ENCODE measurements at regions not wholly inside any gene's neighbourhood (a gene's known extent, or its start where the extent isn't known, plus 50 kb on each side); places are given as distances from the start of the nearest gene placed in this dataset.

- H3K4me2 ChIP-seq (ENCODE audit: insufficient read depth, low read length, poor library complexity, severe bottlenecking), result no peak overlapping the region
Observed at GRCh38 chr5:23316060-23316591, 191.3 kb upstream of the PRDM9 start.

GRCh38 chr5:23314827-23315226, 192.6 kb upstream of the PRDM9 start:
- Histone ChIP-seq H3K9ac (ENCODE audit: low read depth, low read length, poor library complexity) (no peak overlapping the region), H3K4ac (ENCODE audit: low read length) (no peak overlapping the region), H4K8ac (ENCODE audit: low read depth, low read length) (no peak overlapping the region), H3K27ac (replicated peaks; ENCODE audit: low read length) (no peak overlapping the region), H2BK5ac (ENCODE audit: low read length) (no peak overlapping the region), H4K91ac (ENCODE audit: low read depth, low read length, poor library complexity) (no peak overlapping the region), H3K9me3 (replicated peaks in 1 of 2; ENCODE audit: control insufficient read depth in 2 of 2, insufficient read depth in 1 of 2, low read depth in 1 of 2, low read length in 2 of 2) (no peaks in the 10 kb centered on the region), H3K14ac (ENCODE audit: low read length) (no peak overlapping the region), H2BK15ac (ENCODE audit: low read length) (no peak overlapping the region), H3K4me2 (ENCODE audit: insufficient read depth, low read length, poor library complexity, severe bottlenecking) (no peak overlapping the region), H2BK12ac (ENCODE audit: low read length) (no peak overlapping the region), H3K27me3 (ENCODE audit: control insufficient read depth in 3 of 3, insufficient read depth in 3 of 3, low read depth in 1 of 3, low read length in 3 of 3) (no peaks in the 10 kb centered on the region), H3K4me3 (ENCODE audit: low read length in 2 of 2) (no peak overlapping the region), H3K18ac (ENCODE audit: low read length) (no peak overlapping the region), H3K23ac (ENCODE audit: low read depth, low read length, poor library complexity) (no peak overlapping the region), H2BK120ac (ENCODE audit: low read depth, low read length) (no peak overlapping the region), H3K4me1 (ENCODE audit: control insufficient read depth in 2 of 2, insufficient read depth in 1 of 2, low read depth in 1 of 2, low read length in 2 of 2) (no peaks in the 10 kb centered on the region), H2AFZ (ENCODE audit: low read length) (no peak overlapping the region), H3K79me1 (ENCODE audit: low read depth, low read length) (no peaks in the 10 kb centered on the region), H3K36me3 (replicated peaks in 1 of 2; ENCODE audit: control insufficient read depth in 2 of 2, insufficient read depth in 2 of 2, low read length in 2 of 2) (no peaks in the 10 kb centered on the region), H2AK5ac (ENCODE audit: low read depth, low read length) (no peak overlapping the region)
- WGBS, 2 donors (ENCODE audit: extremely low coverage in 2 of 2, insufficient read length in 2 of 2, insufficient replicate concordance in 1 of 2), result no CpG with 5 or more reads among the region's 3 CpGs
- no peak for DNase-seq (ENCODE audit: low spot score)

More at GRCh38 chr5:23316060-23316591, 191.3 kb upstream of the PRDM9 start:
- no peak overlapping the region for H3K9ac ChIP-seq (ENCODE audit: low read depth, low read length, poor library complexity)
- no peak overlapping the region for H3K18ac ChIP-seq (ENCODE audit: low read length)
- H4K8ac ChIP-seq (ENCODE audit: low read depth, low read length), result no peak overlapping the region
- no peak overlapping the region for H2BK5ac ChIP-seq (ENCODE audit: low read length)
- H3K4me1 ChIP-seq (ENCODE audit: control insufficient read depth in 2 of 2, insufficient read depth in 1 of 2, low read depth in 1 of 2, low read length in 2 of 2), result no peaks in the 10 kb centered on the region
- no peak overlapping the region for H3K4me3 ChIP-seq (ENCODE audit: low read length in 2 of 2)
- no peak overlapping the region for H2BK12ac ChIP-seq (ENCODE audit: low read length)
- H2AK5ac ChIP-seq (ENCODE audit: low read depth, low read length), result no peak overlapping the region
- DNase-seq (ENCODE audit: low spot score), result no peak
- H3K27me3 ChIP-seq (ENCODE audit: control insufficient read depth in 3 of 3, insufficient read depth in 3 of 3, low read depth in 1 of 3, low read length in 3 of 3), result no peaks in the 10 kb centered on the region
- H3K36me3 ChIP-seq (replicated peaks in 1 of 2; ENCODE audit: control insufficient read depth in 2 of 2, insufficient read depth in 2 of 2, low read length in 2 of 2), result no peaks in the 10 kb centered on the region
- H3K27ac ChIP-seq (replicated peaks; ENCODE audit: low read length), result no peak overlapping the region
- no peak overlapping the region for H2BK15ac ChIP-seq (ENCODE audit: low read length)
- H3K79me1 ChIP-seq (ENCODE audit: low read depth, low read length), result no peaks in the 10 kb centered on the region
- H4K91ac ChIP-seq (ENCODE audit: low read depth, low read length, poor library complexity), result no peak overlapping the region
- H3K4ac ChIP-seq (ENCODE audit: low read length), result no peak overlapping the region
- H3K9me3 ChIP-seq (replicated peaks in 1 of 2; ENCODE audit: control insufficient read depth in 2 of 2, insufficient read depth in 1 of 2, low read depth in 1 of 2, low read length in 2 of 2), result no peaks in the 10 kb centered on the region
- no peak overlapping the region for H3K14ac ChIP-seq (ENCODE audit: low read length)
- whole genome bisulfite sequencing, 2 donors (ENCODE audit: extremely low coverage in 2 of 2, insufficient read length in 2 of 2, insufficient replicate concordance in 1 of 2), result no CpG with 5 or more reads among the region's 1 CpG
- H3K23ac ChIP-seq (ENCODE audit: low read depth, low read length, poor library complexity), result no peak overlapping the region
- H2AFZ ChIP-seq (ENCODE audit: low read length), result peak overlapping the region; percentile 67
- H2BK120ac ChIP-seq (ENCODE audit: low read depth, low read length), result no peak overlapping the region

DNA sequence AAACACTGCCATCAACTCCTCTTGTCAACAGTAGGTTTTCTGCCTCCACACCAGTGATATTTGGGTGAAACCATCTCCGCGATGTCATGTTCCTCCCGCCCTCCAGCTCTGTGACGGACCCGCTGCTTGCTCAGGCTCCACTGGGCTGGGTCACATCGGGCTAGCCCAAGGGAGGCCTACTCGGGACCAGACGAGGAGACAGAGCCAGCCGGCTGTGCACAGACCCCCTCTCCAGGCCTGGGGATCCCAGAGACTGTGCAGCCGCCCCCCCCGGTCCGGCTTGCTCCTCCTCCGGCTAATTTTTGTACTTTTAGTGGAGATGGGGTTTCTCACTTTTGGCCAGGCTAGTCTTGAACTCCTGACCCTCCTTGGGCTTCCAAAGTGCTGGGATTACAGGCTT, 202.4 kb upstream of the PRDM9 start:
- Histone ChIP-seq H2AFZ (ENCODE audit: low read length) (no peak overlapping the region), H3K4ac (ENCODE audit: low read length) (no peak overlapping the region), H3K9ac (ENCODE audit: low read depth, low read length, poor library complexity) (no peak overlapping the region), H3K23ac (ENCODE audit: low read depth, low read length, poor library complexity) (no peak overlapping the region), H3K79me1 (ENCODE audit: low read depth, low read length) (no peaks in the 10 kb centered on the region), H2AK5ac (ENCODE audit: low read depth, low read length) (no peak overlapping the region), H3K4me1 (ENCODE audit: control insufficient read depth in 2 of 2, insufficient read depth in 1 of 2, low read depth in 1 of 2, low read length in 2 of 2) (no peaks in the 10 kb centered on the region), H4K8ac (ENCODE audit: low read depth, low read length) (no peak overlapping the region), H4K91ac (ENCODE audit: low read depth, low read length, poor library complexity) (no peak overlapping the region), H3K4me3 (ENCODE audit: low read length in 2 of 2) (no peak overlapping the region), H3K27me3 (ENCODE audit: control insufficient read depth in 3 of 3, insufficient read depth in 3 of 3, low read depth in 1 of 3, low read length in 3 of 3) (no peaks in the 10 kb centered on the region), H2BK15ac (ENCODE audit: low read length) (no peak overlapping the region), H3K14ac (ENCODE audit: low read length) (no peak overlapping the region), H3K4me2 (ENCODE audit: insufficient read depth, low read length, poor library complexity, severe bottlenecking) (no peak overlapping the region), H3K9me3 (replicated peaks in 1 of 2; ENCODE audit: control insufficient read depth in 2 of 2, insufficient read depth in 1 of 2, low read depth in 1 of 2, low read length in 2 of 2) (no peaks in the 10 kb centered on the region), H2BK12ac (ENCODE audit: low read length) (no peak overlapping the region), H3K18ac (ENCODE audit: low read length) (peak overlapping the region; percentile 80), H3K27ac (replicated peaks; ENCODE audit: low read length) (no peak overlapping the region), H2BK120ac (ENCODE audit: low read depth, low read length) (no peak overlapping the region), H2BK5ac (ENCODE audit: low read length) (no peak overlapping the region), H3K36me3 (replicated peaks in 1 of 2; ENCODE audit: control insufficient read depth in 2 of 2, insufficient read depth in 2 of 2, low read length in 2 of 2) (no peaks in the 10 kb centered on the region)
- DNase-seq (ENCODE audit: low spot score), result no peak
- WGBS, 2 donors (ENCODE audit: extremely low coverage in 2 of 2, insufficient read length in 2 of 2, insufficient replicate concordance in 1 of 2), result no CpG with 5 or more reads among the region's 13 CpGs

GRCh38 chr5:23303836-23304235, 203.6 kb upstream of the PRDM9 start:
- Histone ChIP-seq H4K8ac (ENCODE audit: low read depth, low read length) (no peak overlapping the region), H3K27ac (replicated peaks; ENCODE audit: low read length) (no peak overlapping the region), H2BK15ac (ENCODE audit: low read length) (no peak overlapping the region), H2AK5ac (ENCODE audit: low read depth, low read length) (no peak overlapping the region), H3K4ac (ENCODE audit: low read length) (no peak overlapping the region), H3K79me1 (ENCODE audit: low read depth, low read length) (no peaks in the 10 kb centered on the region), H3K18ac (ENCODE audit: low read length) (no peak overlapping the region), H3K9ac (ENCODE audit: low read depth, low read length, poor library complexity) (no peak overlapping the region), H3K14ac (ENCODE audit: low read length) (no peak overlapping the region), H3K9me3 (replicated peaks in 1 of 2; ENCODE audit: control insufficient read depth in 2 of 2, insufficient read depth in 1 of 2, low read depth in 1 of 2, low read length in 2 of 2) (no peaks in the 10 kb centered on the region), H3K23ac (ENCODE audit: low read depth, low read length, poor library complexity) (no peak overlapping the region), H3K27me3 (ENCODE audit: control insufficient read depth in 3 of 3, insufficient read depth in 3 of 3, low read depth in 1 of 3, low read length in 3 of 3) (no peaks in the 10 kb centered on the region), H2BK120ac (ENCODE audit: low read depth, low read length) (no peak overlapping the region), H3K4me2 (ENCODE audit: insufficient read depth, low read length, poor library complexity, severe bottlenecking) (no peak overlapping the region), H3K36me3 (replicated peaks in 1 of 2; ENCODE audit: control insufficient read depth in 2 of 2, insufficient read depth in 2 of 2, low read length in 2 of 2) (no peaks in the 10 kb centered on the region), H2AFZ (ENCODE audit: low read length) (no peak overlapping the region), H2BK5ac (ENCODE audit: low read length) (no peak overlapping the region), H2BK12ac (ENCODE audit: low read length) (no peak overlapping the region), H4K91ac (ENCODE audit: low read depth, low read length, poor library complexity) (no peak overlapping the region), H3K4me1 (ENCODE audit: control insufficient read depth in 2 of 2, insufficient read depth in 1 of 2, low read depth in 1 of 2, low read length in 2 of 2) (no peaks in the 10 kb centered on the region), H3K4me3 (ENCODE audit: low read length in 2 of 2) (no peak overlapping the region)
- DNase-seq (ENCODE audit: low spot score), result no peak
- no CpG with 5 or more reads among the region's 18 CpGs for WGBS, 2 donors (ENCODE audit: extremely low coverage in 2 of 2, insufficient read length in 2 of 2, insufficient replicate concordance in 1 of 2)
